ENCODE measurements at regions not wholly inside any gene's neighbourhood (a gene's known extent, or its start where the extent isn't known, plus 50 kb on each side); places are given as distances from the start of the nearest gene placed in this dataset.
"Not testable (repeated sequence)": the region's sequence is repeated elsewhere in the genome, so short reads cannot be mapped to it uniquely, and the experiment has no call there.

DNA sequence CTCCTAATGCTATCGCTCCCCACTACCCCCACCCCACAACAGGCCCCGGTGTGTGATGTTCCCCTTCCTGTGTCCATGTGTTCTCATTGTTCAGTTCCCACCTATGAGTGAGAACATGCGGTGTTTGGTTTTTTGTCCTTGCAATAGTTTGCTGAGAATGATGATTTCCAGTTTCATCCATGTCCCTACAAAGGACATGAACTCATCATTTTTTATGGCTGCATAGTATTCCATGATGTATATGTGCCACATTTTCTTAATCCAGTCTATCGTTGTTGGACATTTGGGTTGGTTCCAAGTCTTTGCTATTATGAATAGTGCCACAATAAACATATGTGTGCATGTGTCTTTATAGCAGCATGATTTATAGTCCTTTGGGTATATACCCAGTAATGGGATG, 175.4 kb downstream of the IPO8 start:
- H3K27ac Mint-ChIP-seq; POLR2A ChIA-PET (ENCODE audit: partially characterized antibody); intact Hi-C loops (cut with micrococcal nuclease); H3K36me3 ChIP-seq (ENCODE audit: insufficient read depth, low read length); DNase-seq; H3K9me3 ChIP-seq (ENCODE audit: control insufficient read depth in 1 of 2, low read length in 2 of 2); H3K4me1 ChIP-seq (ENCODE audit: insufficient read depth, low read length); H3K27me3 Mint-ChIP-seq; H3K4me3 Mint-ChIP-seq; CTCF ChIA-PET (ENCODE audit: partially characterized antibody); H3K36me3 Mint-ChIP-seq; H3K27ac ChIP-seq (ENCODE audit: low read depth, low read length); H3K27me3 ChIP-seq (ENCODE audit: insufficient read depth, low read length); H3K4me3 ChIP-seq (ENCODE audit: low read length in 2 of 2); H3K4me1 Mint-ChIP-seq: not testable (repeated sequence)
- peaks cover 0 to 11% (median under 1%) of the 10 kb centered on the region in 8 donors for H3K9me3 Mint-ChIP-seq

DNA sequence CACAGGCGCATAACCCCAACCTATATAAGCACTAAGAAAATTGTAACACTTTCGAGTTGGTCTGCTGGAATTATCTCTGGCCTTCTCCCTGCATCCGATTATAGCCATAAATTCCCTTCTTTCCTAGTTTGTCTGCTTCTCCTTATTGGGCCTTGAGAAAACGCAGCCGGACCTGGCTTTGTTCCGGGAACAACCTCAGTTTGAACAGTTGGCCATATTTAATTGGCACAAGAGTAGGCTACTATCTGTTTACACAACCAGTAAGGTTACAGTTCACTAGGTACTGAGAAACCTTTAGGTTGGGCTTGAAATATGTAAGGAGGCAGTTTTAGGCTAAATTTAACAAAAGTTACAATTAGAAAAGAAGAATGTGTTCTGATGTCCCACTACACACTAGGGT, 176.1 kb downstream of the IPO8 start:
- Mint-ChIP-seq H3K9me3 (peaks cover 0 to 11% (median under 1%) of the 10 kb centered on the region in 8 donors), H3K36me3 (no peaks in the 10 kb centered on the region), H3K27ac (no peak overlapping the region), H3K4me3 (no peak overlapping the region), H3K4me1 (no peaks in the 10 kb centered on the region), H3K27me3 (no peaks in the 10 kb centered on the region)
- CTCF ChIA-PET (ENCODE audit: partially characterized antibody): no interaction called here
- Histone ChIP-seq H3K36me3 (ENCODE audit: insufficient read depth, low read length) (no peaks in the 10 kb centered on the region), H3K4me3 (ENCODE audit: low read length in 2 of 2) (no peak overlapping the region), H3K27ac (ENCODE audit: low read depth, low read length) (no peak overlapping the region), H3K27me3 (ENCODE audit: insufficient read depth, low read length) (no peaks in the 10 kb centered on the region), H3K4me1 (ENCODE audit: insufficient read depth, low read length) (no peaks in the 10 kb centered on the region), H3K9me3 (ENCODE audit: control insufficient read depth in 1 of 2, low read length in 2 of 2) (no peaks in the 10 kb centered on the region)
- intact Hi-C loops (cut with micrococcal nuclease): no loop called here
- POLR2A ChIA-PET (ENCODE audit: partially characterized antibody): no interaction called here
- DNase-seq: no peak

DNA sequence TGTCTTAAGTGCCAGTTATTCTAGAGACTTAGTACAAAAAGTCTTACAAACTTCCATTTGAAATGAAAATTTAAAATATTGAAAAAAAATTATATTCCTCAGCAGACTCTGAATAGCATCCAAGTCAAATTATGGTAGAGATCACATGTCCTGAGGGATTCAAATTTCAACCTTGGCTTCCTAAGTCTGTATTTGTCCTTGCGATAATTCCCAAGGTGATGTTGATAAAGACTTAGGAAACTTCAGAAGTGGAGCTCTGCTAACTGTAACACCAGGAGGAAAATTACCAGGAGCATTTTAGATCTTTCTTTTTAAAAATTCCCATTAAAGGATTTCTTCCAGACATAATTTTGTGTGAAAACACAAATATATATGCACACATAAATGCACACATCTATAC, 178.3 kb downstream of the IPO8 start:
- Mint-ChIP-seq H3K4me1 (no peaks in the 10 kb centered on the region), H3K9me3 (peaks cover 0 to 9% (median under 1%) of the 10 kb centered on the region in 8 donors), H3K27me3 (no peaks in the 10 kb centered on the region), H3K27ac (no peak overlapping the region), H3K4me3 (no peak overlapping the region), H3K36me3 (no peaks in the 10 kb centered on the region)
- Histone ChIP-seq H3K36me3 (ENCODE audit: insufficient read depth, low read length) (no peaks in the 10 kb centered on the region), H3K4me3 (ENCODE audit: low read length in 2 of 2) (no peak overlapping the region), H3K27ac (ENCODE audit: low read depth, low read length) (no peak overlapping the region), H3K27me3 (ENCODE audit: insufficient read depth, low read length) (no peaks in the 10 kb centered on the region), H3K9me3 (ENCODE audit: control insufficient read depth in 1 of 2, low read length in 2 of 2) (no peaks in the 10 kb centered on the region), H3K4me1 (ENCODE audit: insufficient read depth, low read length) (no peaks in the 10 kb centered on the region)
- intact Hi-C loops (cut with micrococcal nuclease): no loop called here
- CTCF ChIA-PET (ENCODE audit: partially characterized antibody): no interaction called here
- no peak for DNase-seq
- POLR2A ChIA-PET (ENCODE audit: partially characterized antibody): no interaction called here

DNA sequence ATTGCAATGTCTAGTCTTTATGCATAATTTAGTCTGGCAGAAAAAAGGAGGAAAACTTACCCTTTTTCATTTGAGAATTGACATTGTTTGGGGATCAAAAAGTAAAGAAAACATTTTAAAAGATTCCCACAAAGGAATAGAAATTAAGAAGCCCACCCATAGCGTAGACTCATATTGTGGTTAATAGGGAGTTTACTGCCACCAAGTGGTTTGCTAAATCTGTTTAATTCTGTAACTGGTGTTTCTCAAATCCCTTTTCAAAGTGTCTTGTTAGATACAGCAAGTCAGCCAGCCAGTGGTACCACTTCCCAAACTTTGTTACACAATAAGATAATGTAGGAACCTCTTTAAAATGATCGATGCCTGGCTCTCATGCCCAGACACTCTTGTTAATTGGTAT, 180.3 kb downstream of the IPO8 start:
- Mint-ChIP-seq H3K36me3 (no peaks in the 10 kb centered on the region), H3K27me3 (no peaks in the 10 kb centered on the region), H3K27ac (no peak overlapping the region), H3K4me1 (no peaks in the 10 kb centered on the region), H3K9me3 (peaks cover 0 to 6% (median 0%) of the 10 kb centered on the region in 8 donors), H3K4me3 (no peak overlapping the region)
- H3K27ac ChIP-seq (ENCODE audit: low read depth, low read length): no peak overlapping the region
- no peaks in the 10 kb centered on the region for H3K4me1 ChIP-seq (ENCODE audit: insufficient read depth, low read length)
- H3K4me3 ChIP-seq (ENCODE audit: low read length in 2 of 2): no peak overlapping the region
- H3K9me3 ChIP-seq (ENCODE audit: control insufficient read depth in 1 of 2, low read length in 2 of 2): no peaks in the 10 kb centered on the region
- intact Hi-C loops (cut with micrococcal nuclease): no loop called here
- DNase-seq: no peak
- POLR2A ChIA-PET (ENCODE audit: partially characterized antibody): no interaction called here
- H3K27me3 ChIP-seq (ENCODE audit: insufficient read depth, low read length): no peaks in the 10 kb centered on the region
- CTCF ChIA-PET (ENCODE audit: partially characterized antibody): no interaction called here
- H3K36me3 ChIP-seq (ENCODE audit: insufficient read depth, low read length): no peaks in the 10 kb centered on the region

DNA sequence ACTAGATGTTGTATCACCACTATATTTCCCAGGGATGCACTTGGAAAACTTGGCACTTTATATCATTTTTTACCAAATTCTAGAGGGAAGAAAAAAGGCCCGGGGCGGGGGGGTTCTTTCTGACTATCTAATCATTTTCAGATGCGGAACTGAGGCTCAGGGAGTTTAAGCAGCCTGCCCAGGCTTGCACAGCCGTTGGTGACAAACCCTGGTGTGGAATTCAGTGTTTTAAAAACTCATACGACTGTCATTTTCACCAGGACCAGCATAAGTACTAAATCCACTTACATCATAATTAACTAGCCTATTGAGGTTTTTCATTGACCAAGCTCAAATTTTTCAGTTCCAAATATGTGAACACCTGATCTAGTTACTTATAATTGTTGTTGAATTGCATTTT, 181.0 kb downstream of the IPO8 start:
- intact Hi-C loops (cut with micrococcal nuclease): no loop called here
- no peaks in the 10 kb centered on the region for H3K4me1 ChIP-seq (ENCODE audit: insufficient read depth, low read length)
- Mint-ChIP-seq H3K36me3 (no peaks in the 10 kb centered on the region), H3K9me3 (peaks cover 0 to 6% (median 0%) of the 10 kb centered on the region in 8 donors), H3K4me3 (no peak overlapping the region), H3K27me3 (no peaks in the 10 kb centered on the region), H3K4me1 (no peaks in the 10 kb centered on the region), H3K27ac (no peak overlapping the region)
- no peaks in the 10 kb centered on the region for H3K9me3 ChIP-seq (ENCODE audit: control insufficient read depth in 1 of 2, low read length in 2 of 2)
- ChIA-PET POLR2A (ENCODE audit: partially characterized antibody) (no interaction called here), CTCF (ENCODE audit: partially characterized antibody) (no interaction called here)
- no peak overlapping the region for H3K27ac ChIP-seq (ENCODE audit: low read depth, low read length)
- DNase-seq: no peak
- no peaks in the 10 kb centered on the region for H3K36me3 ChIP-seq (ENCODE audit: insufficient read depth, low read length)
- H3K4me3 ChIP-seq (ENCODE audit: low read length in 2 of 2): no peak overlapping the region
- no peaks in the 10 kb centered on the region for H3K27me3 ChIP-seq (ENCODE audit: insufficient read depth, low read length)

DNA sequence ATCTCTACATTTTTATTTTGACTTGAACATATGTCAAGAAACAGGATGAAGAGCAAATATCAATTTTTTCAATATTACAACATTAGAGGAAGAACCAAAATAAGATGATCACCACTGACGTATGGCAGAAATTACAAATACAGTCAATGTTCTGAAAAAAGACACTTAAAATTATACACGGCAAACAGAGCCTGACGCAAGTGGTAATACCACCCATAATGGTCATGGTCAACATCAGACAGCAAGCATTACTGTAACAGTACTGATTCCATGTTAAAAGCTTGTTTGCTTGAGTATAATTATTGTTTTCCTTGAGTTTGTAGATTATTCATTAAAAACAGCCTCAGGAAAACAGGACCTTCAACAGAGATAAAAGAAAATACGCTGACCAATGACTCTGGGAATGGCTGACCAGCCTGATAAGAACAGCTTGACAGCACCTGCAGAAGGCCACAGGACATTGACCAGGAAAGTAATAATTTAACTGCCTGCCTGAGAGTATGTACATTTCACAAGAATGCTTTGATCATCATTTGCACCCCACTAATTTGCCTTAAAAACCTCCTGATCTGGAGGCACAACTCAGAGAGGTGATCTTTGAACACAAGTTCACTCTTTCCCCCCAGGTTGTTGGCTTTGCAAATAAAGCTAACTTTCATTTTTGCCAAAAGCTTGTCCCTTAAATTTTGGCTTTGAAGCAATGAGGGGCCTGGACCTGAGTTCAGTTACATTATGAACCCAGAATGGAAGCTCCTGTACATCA, 187.3 kb downstream of the IPO8 start:
- Histone ChIP-seq H3K4me1 (ENCODE audit: insufficient read depth, low read length) (no peaks in the 10 kb centered on the region), H3K27ac (ENCODE audit: low read depth, low read length) (no peak overlapping the region), H3K36me3 (ENCODE audit: insufficient read depth, low read length) (no peaks in the 10 kb centered on the region), H3K27me3 (ENCODE audit: insufficient read depth, low read length) (no peaks in the 10 kb centered on the region), H3K9me3 (ENCODE audit: control insufficient read depth in 1 of 2, low read length in 2 of 2) (no peaks in the 10 kb centered on the region), H3K4me3 (ENCODE audit: low read length in 2 of 2) (no peak overlapping the region)
- peaks cover 0 to 1% of the 10 kb centered on the region in 2 donors for H3K27me3 Mint-ChIP-seq
- DNase-seq: no peak
- ChIA-PET POLR2A (ENCODE audit: partially characterized antibody) (no interaction called here), CTCF (ENCODE audit: partially characterized antibody) (no interaction called here)
- peaks cover 0 to 2% (median 0%) of the 10 kb centered on the region in 4 donors for H3K4me1 Mint-ChIP-seq
- no peaks in the 10 kb centered on the region for H3K36me3 Mint-ChIP-seq
- peaks cover 0 to 3% (median 0%) of the 10 kb centered on the region in 8 donors for H3K9me3 Mint-ChIP-seq
- no peak overlapping the region for H3K4me3 Mint-ChIP-seq
- H3K27ac Mint-ChIP-seq: no peak overlapping the region
- intact Hi-C loops (cut with micrococcal nuclease): no loop called here

DNA sequence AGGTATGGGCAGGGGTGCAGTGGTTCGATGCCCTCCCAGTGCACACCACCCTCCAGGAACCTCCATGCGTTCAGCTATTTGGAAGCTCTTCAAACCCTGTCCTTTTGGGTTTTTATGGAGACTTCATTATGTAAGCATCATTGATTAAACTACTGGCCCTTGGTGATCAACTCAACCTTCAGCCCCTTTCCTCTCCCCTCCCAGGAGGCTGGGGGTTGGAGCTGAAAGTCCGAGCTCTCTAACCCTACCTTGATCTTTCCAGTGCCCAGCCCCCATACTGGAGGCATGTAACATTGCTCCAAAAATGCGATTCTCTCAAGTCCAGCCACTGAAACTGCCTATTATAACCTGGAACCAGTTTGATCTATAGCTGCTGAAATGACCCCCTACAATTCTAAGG, 188.1 kb downstream of the IPO8 start:
- Mint-ChIP-seq H3K4me3 (no peak overlapping the region), H3K27me3 (peaks cover 0 to 1% of the 10 kb centered on the region in 2 donors), H3K27ac (no peak overlapping the region), H3K9me3 (peaks cover 0 to 3% (median 0%) of the 10 kb centered on the region in 8 donors), H3K4me1 (peaks cover 0 to 2% (median 0%) of the 10 kb centered on the region in 4 donors), H3K36me3 (no peaks in the 10 kb centered on the region)
- Histone ChIP-seq H3K27me3 (ENCODE audit: insufficient read depth, low read length) (no peaks in the 10 kb centered on the region), H3K4me1 (ENCODE audit: insufficient read depth, low read length) (no peaks in the 10 kb centered on the region), H3K9me3 (ENCODE audit: control insufficient read depth in 1 of 2, low read length in 2 of 2) (no peaks in the 10 kb centered on the region), H3K36me3 (ENCODE audit: insufficient read depth, low read length) (no peaks in the 10 kb centered on the region), H3K4me3 (ENCODE audit: low read length in 2 of 2) (no peak overlapping the region), H3K27ac (ENCODE audit: low read depth, low read length) (no peak overlapping the region)
- DNase-seq: no peak
- CTCF ChIA-PET (ENCODE audit: partially characterized antibody): no interaction called here
- intact Hi-C loops (cut with micrococcal nuclease): no loop called here
- POLR2A ChIA-PET (ENCODE audit: partially characterized antibody): no interaction called here

DNA sequence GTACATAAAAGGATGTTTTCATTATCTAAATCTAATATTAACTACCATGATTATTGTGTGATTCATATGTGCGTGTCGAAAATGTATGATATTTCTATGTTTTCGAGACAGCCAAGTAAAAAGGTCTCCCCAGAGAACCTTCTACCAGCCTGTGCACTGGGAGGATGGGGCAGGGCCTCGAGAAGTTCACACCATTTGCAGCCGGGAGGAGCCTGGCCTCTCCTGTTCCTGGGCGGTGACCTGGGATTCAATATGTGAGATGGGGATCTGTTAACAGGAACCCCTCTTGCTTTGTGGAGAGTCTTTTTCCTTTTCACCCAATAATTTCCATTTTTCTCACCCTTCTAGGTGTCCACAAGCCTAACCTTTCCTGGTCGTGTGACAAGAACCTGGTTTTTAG, 189.3 kb downstream of the IPO8 start:
- no peaks in the 10 kb centered on the region for H3K36me3 Mint-ChIP-seq
- Histone ChIP-seq H3K4me1 (ENCODE audit: insufficient read depth, low read length) (no peaks in the 10 kb centered on the region), H3K9me3 (ENCODE audit: control insufficient read depth in 1 of 2, low read length in 2 of 2) (no peaks in the 10 kb centered on the region), H3K27me3 (ENCODE audit: insufficient read depth, low read length) (no peaks in the 10 kb centered on the region), H3K4me3 (ENCODE audit: low read length in 2 of 2) (no peak overlapping the region), H3K27ac (ENCODE audit: low read depth, low read length) (no peak overlapping the region), H3K36me3 (ENCODE audit: insufficient read depth, low read length) (no peaks in the 10 kb centered on the region)
- intact Hi-C loops (cut with micrococcal nuclease): no loop called here
- no peak for DNase-seq
- CTCF ChIA-PET (ENCODE audit: partially characterized antibody): no interaction called here
- H3K27ac Mint-ChIP-seq: no peak overlapping the region
- peaks cover 0 to 2% (median 0%) of the 10 kb centered on the region in 4 donors for H3K4me1 Mint-ChIP-seq
- H3K9me3 Mint-ChIP-seq: peaks cover 0 to 3% (median 0%) of the 10 kb centered on the region in 8 donors
- POLR2A ChIA-PET (ENCODE audit: partially characterized antibody): no interaction called here
- H3K4me3 Mint-ChIP-seq: no peak overlapping the region
- H3K27me3 Mint-ChIP-seq: peaks cover 0 to 1% of the 10 kb centered on the region in 2 donors
